OCI-LY1 (cell line): ENCODE measurements at regions not wholly inside any gene's neighbourhood (a gene's known extent, or its start where the extent isn't known, plus 50 kb on each side); places are given as distances from the start of the nearest gene placed in this dataset.

Experiments
- H2AFZ ChIP-seq: fragments of 200-600 bp; sonication (generic), shearing (Covaris generic); 2 replicates; pipeline ENCODE4 v1.6.0; 2014; ENCODE audit warnings: antibody characterized with exemption, mild to moderate bottlenecking, low read length
- H3F3A ChIP-seq: fragments of 200-600 bp; sonication (generic), shearing (Covaris generic); 2 replicates; pipeline ENCODE4 v1.6.0; 2014; ENCODE audit warnings: mild to moderate bottlenecking, antibody characterized with exemption, low read length, moderate library complexity; ENCODE audit not compliant: insufficient read depth
- H3K27ac ChIP-seq: fragments of 200-600 bp; sonication (generic); 2 replicates; pipeline ENCODE4 v1.5.1; 2014; ENCODE audit warnings: low read length, mixed run types, mild to moderate bottlenecking, low read depth; ENCODE audit not compliant: poor library complexity, severe bottlenecking
- H3K27me3 ChIP-seq: fragments of 200-600 bp; sonication (generic); 2 replicates; pipeline ENCODE4 v1.6.0; 2014; ENCODE audit warnings: antibody characterized with exemption, mild to moderate bottlenecking, low read length, moderate library complexity; ENCODE audit not compliant: insufficient read depth
- H3K36me3 ChIP-seq: fragments of 200-600 bp; sonication (generic); 2 replicates; pipeline ENCODE4 v1.6.1; 2014; ENCODE audit warnings: mild to moderate bottlenecking, antibody characterized with exemption, low read length, moderate library complexity, mixed read lengths; ENCODE audit not compliant: insufficient read depth
- H3K4me1 ChIP-seq: fragments of 200-600 bp; sonication (generic); 2 replicates; pipeline ENCODE4 v1.5.1; 2014; ENCODE audit warnings: mild to moderate bottlenecking, low read length, moderate library complexity; ENCODE audit not compliant: insufficient read depth, severe bottlenecking
- H3K4me2 ChIP-seq: fragments of 200-600 bp; sonication (generic), shearing (Covaris generic); 2 replicates; pipeline ENCODE4 v1.6.1; 2014; ENCODE audit warnings: low read length
- H3K4me3 ChIP-seq: fragments of 200-600 bp; sonication (generic); 2 replicates; pipeline ENCODE4 v1.5.1; 2014; ENCODE audit warnings: low read length, low read depth, mild to moderate bottlenecking, mixed read lengths; ENCODE audit not compliant: poor library complexity, severe bottlenecking
- H3K79me2 ChIP-seq: fragments of 200-600 bp; shearing (Covaris generic); 2 replicates; pipeline ENCODE4 v1.6.1; 2016; ENCODE audit warnings: mixed run types, low read length, mixed read lengths; ENCODE audit not compliant: insufficient read depth
- H3K9ac ChIP-seq: fragments of 200-600 bp; sonication (generic), shearing (Covaris generic); 2 replicates; pipeline ENCODE4 v1.6.1; 2014; ENCODE audit warnings: mild to moderate bottlenecking, low read length, mixed read lengths
- H3K9me2 ChIP-seq: fragments of 200-600 bp; sonication (generic), shearing (Covaris generic); 2 replicates; pipeline ENCODE4 v1.6.1; 2014; ENCODE audit warnings: low read depth, mild to moderate bottlenecking, low read length, mixed read lengths
- H3K9me3 ChIP-seq: fragments of 200-600 bp; shearing (Covaris generic); 2 replicates; pipeline ENCODE4 v1.6.1; 2014; ENCODE audit warnings: low read length, mixed read lengths
- H4K20me1 ChIP-seq: fragments of 200-600 bp; sonication (generic), shearing (Covaris generic); 2 replicates; pipeline ENCODE4 v1.6.0; 2016; ENCODE audit warnings: mild to moderate bottlenecking, low read length; ENCODE audit not compliant: insufficient read depth
- CTCF ChIP-seq: fragments of 200-600 bp; sonication (generic), shearing (Covaris generic); IDR thresholded peaks from 2 replicates; pipeline ENCODE4 v1.5.1; 2017; ENCODE audit warnings: mild to moderate bottlenecking, antibody characterized with exemption, low read length, moderate library complexity, mixed read lengths
- EZH2 ChIP-seq: fragments of 200-600 bp; sonication (generic), shearing (Covaris generic); IDR thresholded peaks from 2 replicates; pipeline ENCODE4 v1.8.0; 2017; ENCODE audit warnings: borderline replicate concordance, mixed run types, mild to moderate bottlenecking, antibody characterized with exemption, low read length, moderate library complexity, mixed read lengths

GRCh38 chr15:77817434-77817833 lies 184.7 kb upstream of the LINGO1 start:
- Histone ChIP-seq H3K27ac (no peak overlapping the region), H3K79me2 (no peaks in the 10 kb centered on the region), H2AFZ (no peak overlapping the region), H3K9me3 (no peaks in the 10 kb centered on the region), H3F3A (no peaks in the 10 kb centered on the region), H3K9me2 (no peaks in the 10 kb centered on the region), H4K20me1 (no peaks in the 10 kb centered on the region), H3K4me3 (no peak overlapping the region), H3K27me3 (no peaks in the 10 kb centered on the region), H3K36me3 (no peaks in the 10 kb centered on the region), H3K4me2 (no peak overlapping the region), H3K9ac (no peak overlapping the region), H3K4me1 (no peaks in the 10 kb centered on the region)
- TF ChIP-seq CTCF, result no peak
- TF ChIP-seq EZH2, result no peak

GRCh38 chr15:77816983-77817382 lies 184.3 kb upstream of the LINGO1 start:
- Histone ChIP-seq H3K79me2 (no peaks in the 10 kb centered on the region), H3K27ac (no peak overlapping the region), H3K9me2 (no peaks in the 10 kb centered on the region), H3K4me3 (no peak overlapping the region), H4K20me1 (no peaks in the 10 kb centered on the region), H3K9ac (no peak overlapping the region), H3K9me3 (no peaks in the 10 kb centered on the region), H3K27me3 (no peaks in the 10 kb centered on the region), H2AFZ (no peak overlapping the region), H3K36me3 (no peaks in the 10 kb centered on the region), H3K4me1 (no peaks in the 10 kb centered on the region), H3F3A (no peaks in the 10 kb centered on the region), H3K4me2 (no peak overlapping the region)
- no peak for TF ChIP-seq CTCF
- no peak for TF ChIP-seq EZH2

- H3K9me2 ChIP-seq, result no peaks in the 10 kb centered on the region
- no peak overlapping the region for H3K9ac ChIP-seq
- no peak overlapping the region for H3K4me3 ChIP-seq
- H3K27ac ChIP-seq, result no peak overlapping the region
- no peaks in the 10 kb centered on the region for H3K9me3 ChIP-seq
- H4K20me1 ChIP-seq, result no peaks in the 10 kb centered on the region
- H2AFZ ChIP-seq, result no peak overlapping the region
- H3F3A ChIP-seq, result no peaks in the 10 kb centered on the region
- no peaks in the 10 kb centered on the region for H3K79me2 ChIP-seq
- no peaks in the 10 kb centered on the region for H3K36me3 ChIP-seq
- TF ChIP-seq EZH2, result no peak
- no peak for TF ChIP-seq CTCF
- no peak overlapping the region for H3K4me2 ChIP-seq
- no peaks in the 10 kb centered on the region for H3K27me3 ChIP-seq
- no peaks in the 10 kb centered on the region for H3K4me1 ChIP-seq
These were observed 182.3 kb upstream of the LINGO1 start for GRCh38 chr15:77815015-77815414.
